MM.1S (cell line): ENCODE measurements at regions not wholly inside any gene's neighbourhood (a gene's known extent, or its start where the extent isn't known, plus 50 kb on each side); places are given as distances from the start of the nearest gene placed in this dataset.

Experiments
- DNase-seq: peaks from one replicate; pipeline ENCODE4 v3.0.0-alpha.2; 2015
- H2AFZ ChIP-seq: fragments of 300-600 bp; sonication (generic); 2 replicates; pipeline ENCODE4 v1.6.0; 2016; ENCODE audit warnings: antibody characterized with exemption, low read length
- H3F3A ChIP-seq: fragments of 300-600 bp; sonication (generic); 2 replicates; pipeline ENCODE4 v1.6.1; 2016; ENCODE audit warnings: mild to moderate bottlenecking, antibody characterized with exemption, low read length, moderate library complexity, mixed read lengths; ENCODE audit not compliant: insufficient read depth
- H3K27ac ChIP-seq: fragments of 300-600 bp; sonication (generic); 2 replicates; pipeline ENCODE4 v1.5.1; 2016; ENCODE audit warnings: mild to moderate bottlenecking, low read length
- H3K27me3 ChIP-seq: fragments of 300-600 bp; sonication (generic); replicated peaks from 2 replicates; pipeline ENCODE4 v1.6.0; 2016; ENCODE audit warnings: low read length; ENCODE audit not compliant: insufficient read depth
- H3K36me3 ChIP-seq: fragments of 300-600 bp; sonication (generic); replicated peaks from 2 replicates; pipeline ENCODE4 v1.6.1; 2016; ENCODE audit warnings: mild to moderate bottlenecking, low read length, mixed read lengths; ENCODE audit not compliant: insufficient read depth
- H3K4me1 ChIP-seq: fragments of 300-600 bp; sonication (generic); 2 replicates; pipeline ENCODE4 v1.6.1; 2016; ENCODE audit warnings: low read length, mixed read lengths
- H3K4me2 ChIP-seq: fragments of 300-600 bp; sonication (generic); 2 replicates; pipeline ENCODE4 v1.6.0; 2016; ENCODE audit warnings: low read depth, low read length
- H3K4me3 ChIP-seq: fragments of 300-600 bp; sonication (generic); 2 replicates; pipeline ENCODE4 v1.5.1; 2016; ENCODE audit warnings: low read length, mixed read lengths
- H3K79me2 ChIP-seq: fragments of 300-600 bp; sonication (generic); 2 replicates; pipeline ENCODE4 v1.6.1; 2016; ENCODE audit warnings: mixed run types, low read length, mixed read lengths
- H3K9ac ChIP-seq: fragments of 300-600 bp; sonication (generic); 2 replicates; pipeline ENCODE4 v1.6.1; 2016; ENCODE audit warnings: low read length, mixed read lengths
- H3K9me2 ChIP-seq: fragments of 300-600 bp; sonication (generic); replicated peaks from 2 replicates; pipeline ENCODE4 v1.6.1; 2016; ENCODE audit warnings: mild to moderate bottlenecking, low read length, mixed read lengths; ENCODE audit not compliant: insufficient read depth
- H3K9me3 ChIP-seq: fragments of 300-600 bp; sonication (generic); replicated peaks from 2 replicates; pipeline ENCODE4 v1.6.1; 2016; ENCODE audit warnings: mild to moderate bottlenecking, low read length, mixed read lengths; ENCODE audit not compliant: insufficient read depth
- H4K20me1 ChIP-seq: fragments of 300-600 bp; sonication (generic); 2 replicates; pipeline ENCODE4 v1.6.1; 2016; ENCODE audit warnings: mild to moderate bottlenecking, low read length, moderate library complexity, mixed read lengths; ENCODE audit not compliant: insufficient read depth
- EZH2 ChIP-seq: fragments of 300-600 bp; sonication (generic); optimal IDR thresholded peaks from 2 replicates; pipeline ENCODE3; 2017; ENCODE audit warnings: low read depth, mild to moderate bottlenecking, antibody characterized with exemption, low read length, mixed read lengths
- EZH2phosphoT487 ChIP-seq: fragments of 300-600 bp; sonication (generic); IDR thresholded peaks from 2 replicates; pipeline ENCODE4 v1.6.1; 2018; ENCODE audit warnings: antibody characterized with exemption, low read length
- TF ChIP-seq, protein P1 (sequence below): fragments of 300-600 bp; sonication (generic); IDR thresholded peaks from 2 replicates; pipeline ENCODE4 v1.5.1; 2016; ENCODE audit warnings: antibody characterized with exemption, low read length, mixed read lengths

DNA sequence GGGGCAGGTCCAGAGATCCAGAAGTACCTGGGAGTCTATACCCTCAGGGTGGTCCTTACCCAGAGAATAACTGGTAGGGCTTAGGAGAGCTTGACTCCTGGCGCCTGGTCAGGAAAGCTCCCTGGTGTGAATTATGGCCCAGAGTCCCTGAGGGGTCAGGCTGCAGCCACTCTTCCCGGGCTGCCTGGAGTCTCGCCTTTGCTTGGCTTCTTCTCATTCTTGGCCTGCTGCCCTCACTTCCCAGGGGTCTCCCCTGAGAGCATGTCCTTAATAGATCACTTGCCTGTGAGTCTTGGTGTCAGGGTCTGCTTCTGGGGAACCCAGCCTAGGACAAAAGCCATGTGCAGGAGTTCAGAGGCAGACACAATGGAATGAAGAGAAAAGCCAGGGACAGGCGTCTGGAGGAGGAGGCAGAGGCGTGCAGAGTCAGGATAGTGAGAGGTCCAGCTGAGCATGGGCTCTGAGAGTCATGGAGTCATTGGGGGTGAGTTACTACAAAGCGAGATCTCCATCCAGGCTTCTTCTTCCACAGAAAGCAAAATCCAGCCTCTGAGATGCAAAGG lies 212.3 kb downstream of the TFAP2C start:
- H3K27me3 ChIP-seq: no peaks in the 10 kb centered on the region; the same call in 1 of the 2 replicates

GRCh38 chr20:56842056-56842455 lies 212.9 kb downstream of the TFAP2C start:
- Histone ChIP-seq H3K27me3 (no peaks in the 10 kb centered on the region; the same call in 1 of the 2 replicates), H3K9me3 (no peaks in the 10 kb centered on the region), H3F3A (no peaks in the 10 kb centered on the region), H3K4me2 (no peak overlapping the region), H3K79me2 (no peaks in the 10 kb centered on the region), H3K9me2 (no peaks in the 10 kb centered on the region), H3K27ac (no peak overlapping the region), H4K20me1 (no peaks in the 10 kb centered on the region), H3K4me3 (no peak overlapping the region), H3K36me3 (no peaks in the 10 kb centered on the region), H3K4me1 (no peaks in the 10 kb centered on the region), H3K9ac (no peak overlapping the region), H2AFZ (no peak overlapping the region)
- no peak for DNase-seq
- TF ChIP-seq, protein P1, sequence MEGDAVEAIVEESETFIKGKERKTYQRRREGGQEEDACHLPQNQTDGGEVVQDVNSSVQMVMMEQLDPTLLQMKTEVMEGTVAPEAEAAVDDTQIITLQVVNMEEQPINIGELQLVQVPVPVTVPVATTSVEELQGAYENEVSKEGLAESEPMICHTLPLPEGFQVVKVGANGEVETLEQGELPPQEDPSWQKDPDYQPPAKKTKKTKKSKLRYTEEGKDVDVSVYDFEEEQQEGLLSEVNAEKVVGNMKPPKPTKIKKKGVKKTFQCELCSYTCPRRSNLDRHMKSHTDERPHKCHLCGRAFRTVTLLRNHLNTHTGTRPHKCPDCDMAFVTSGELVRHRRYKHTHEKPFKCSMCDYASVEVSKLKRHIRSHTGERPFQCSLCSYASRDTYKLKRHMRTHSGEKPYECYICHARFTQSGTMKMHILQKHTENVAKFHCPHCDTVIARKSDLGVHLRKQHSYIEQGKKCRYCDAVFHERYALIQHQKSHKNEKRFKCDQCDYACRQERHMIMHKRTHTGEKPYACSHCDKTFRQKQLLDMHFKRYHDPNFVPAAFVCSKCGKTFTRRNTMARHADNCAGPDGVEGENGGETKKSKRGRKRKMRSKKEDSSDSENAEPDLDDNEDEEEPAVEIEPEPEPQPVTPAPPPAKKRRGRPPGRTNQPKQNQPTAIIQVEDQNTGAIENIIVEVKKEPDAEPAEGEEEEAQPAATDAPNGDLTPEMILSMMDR: no peak
- no peak for TF ChIP-seq EZH2
- no peak for TF ChIP-seq EZH2phosphoT487

More for the DNA sequence above, 212.3 kb downstream of the TFAP2C start:
- TF ChIP-seq, protein P1: no peak
- TF ChIP-seq EZH2 (no peak), EZH2phosphoT487 (no peak)
- H3K9me2 ChIP-seq: no peaks in the 10 kb centered on the region
- H3K36me3 ChIP-seq: no peaks in the 10 kb centered on the region
- H3K9ac ChIP-seq: no peak overlapping the region
- no peak overlapping the region for H3K4me2 ChIP-seq
- H3K4me3 ChIP-seq: no peak overlapping the region
- H3K79me2 ChIP-seq: no peaks in the 10 kb centered on the region
- no peak overlapping the region for H2AFZ ChIP-seq
- no peak overlapping the region for H3K27ac ChIP-seq
- DNase-seq: no peak
- no peaks in the 10 kb centered on the region for H3F3A ChIP-seq
- H3K4me1 ChIP-seq: no peaks in the 10 kb centered on the region
- no peaks in the 10 kb centered on the region for H3K9me3 ChIP-seq
- no peaks in the 10 kb centered on the region for H4K20me1 ChIP-seq

DNA sequence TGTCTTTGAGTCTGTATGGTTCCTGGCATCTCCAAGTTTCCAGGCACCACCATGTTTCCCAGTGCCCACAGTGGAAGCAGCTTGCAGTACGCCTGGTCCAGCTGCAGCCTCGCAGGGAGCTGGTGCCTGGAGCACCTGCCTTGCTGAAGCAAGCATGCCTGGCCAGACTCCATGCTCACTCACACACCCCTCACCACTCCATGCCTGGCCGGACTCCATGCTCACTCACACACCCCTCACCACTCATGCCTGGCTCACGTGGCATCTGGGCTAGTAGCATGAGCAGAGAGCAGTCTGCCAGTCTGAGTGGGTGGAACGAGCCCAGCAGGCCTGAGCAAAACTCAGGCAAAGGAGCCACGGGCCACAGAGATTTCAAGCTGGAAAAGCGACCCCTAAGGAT lies 214.3 kb downstream of the TFAP2C start:
- Histone ChIP-seq H3K27ac (no peak overlapping the region), H3K9me3 (no peaks in the 10 kb centered on the region), H2AFZ (no peak overlapping the region), H3K79me2 (no peaks in the 10 kb centered on the region), H3K4me1 (no peaks in the 10 kb centered on the region), H3F3A (no peaks in the 10 kb centered on the region), H3K36me3 (no peaks in the 10 kb centered on the region), H3K9ac (no peak overlapping the region), H3K27me3 (no peaks in the 10 kb centered on the region; the same call in 1 of the 2 replicates), H3K9me2 (no peaks in the 10 kb centered on the region), H3K4me3 (no peak overlapping the region), H3K4me2 (no peak overlapping the region), H4K20me1 (no peaks in the 10 kb centered on the region)
- DNase-seq: no peak
- TF ChIP-seq, protein P1: no peak
- TF ChIP-seq EZH2 (no peak), EZH2phosphoT487 (no peak)
